Transverse colon (tissue), 4 donors: ENCODE measurements at regions not wholly inside any gene's neighbourhood (a gene's known extent, or its start where the extent isn't known, plus 50 kb on each side); places are given as distances from the start of the nearest gene placed in this dataset.

Experiments
- CTCF ChIP-seq, 5 experiments: fragments of 200-600 bp in 3 of 5; fragments of 450-650 bp in 2 of 5; sonication (generic) in 3 of 5; IDR thresholded peaks; 1 replicate in 2 of 5; 2 replicates in 3 of 5; pipeline ENCODE4 v1.5.1; 2016 to 2017; ENCODE audit warnings: antibody characterized with exemption in 5 of 5, inconsistent platforms in 3 of 5, mild to moderate bottlenecking in 2 of 5, moderate library complexity in 1 of 5
- POLR2A ChIP-seq: fragments of 450-650 bp; IDR thresholded peaks from one replicate; pipeline ENCODE4 v1.6.1; 2016; ENCODE audit warnings: antibody characterized with exemption, mild to moderate bottlenecking, moderate library complexity
- POLR2AphosphoS5 ChIP-seq, 3 donors: sonication (generic); formaldehyde crosslinking; IDR thresholded peaks; one replicate each; pipeline ENCODE4 v1.6.1; 2016; ENCODE audit warnings: antibody characterized with exemption in 3 of 3

DNA sequence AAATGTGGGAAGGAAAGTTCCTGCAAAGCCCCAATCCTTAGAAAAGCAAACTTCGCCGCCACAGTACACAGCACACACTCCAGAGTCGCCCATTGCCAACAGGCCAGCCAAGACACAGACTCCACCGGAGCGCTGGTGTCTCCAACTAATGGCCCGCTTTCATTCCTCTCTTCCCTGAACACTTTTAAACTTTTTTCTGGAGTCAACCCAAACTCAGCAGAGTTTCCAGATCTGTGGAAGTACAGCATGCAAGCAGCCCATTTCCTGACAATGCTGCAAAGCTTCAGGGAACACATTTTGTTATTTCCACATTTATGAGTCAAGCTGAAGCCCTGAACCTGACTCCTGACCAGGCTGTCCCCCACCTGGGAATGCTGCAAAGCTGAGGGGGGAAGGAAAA lies 351.9 kb downstream of the NFIB start:
- TF ChIP-seq CTCF (IDR thresholded peaks at IDR 0.05) (no peak), POLR2A (no peak), POLR2AphosphoS5 (IDR thresholded peaks at IDR 0.05) (no peak)
